ENCODE measurements at regions not wholly inside any gene's neighbourhood (a gene's known extent, or its start where the extent isn't known, plus 50 kb on each side); places are given as distances from the start of the nearest gene placed in this dataset.

- Histone ChIP-seq H3K36me3 (ENCODE audit: low read depth, low read length) (no peaks in the 10 kb centered on the region), H3K79me2 (ENCODE audit: low read length) (no peaks in the 10 kb centered on the region), H3K4me2 (ENCODE audit: low read length) (no peak overlapping the region), H3K27ac (ENCODE audit: low read length) (no peak overlapping the region), H3K4me1 (ENCODE audit: insufficient read depth, low read length) (no peaks in the 10 kb centered on the region), H3K9ac (ENCODE audit: low read length) (no peak overlapping the region), H3K9me3 (ENCODE audit: low read length) (no peaks in the 10 kb centered on the region), H2AFZ (ENCODE audit: low read length) (no peak overlapping the region), H4K20me1 (ENCODE audit: low read length) (no peaks in the 10 kb centered on the region), H3F3A (ENCODE audit: low read length, unreplicated experiment) (no peaks in the 10 kb centered on the region), H3K9me2 (replicated peaks; ENCODE audit: low read length) (no peaks in the 10 kb centered on the region), H3K27me3 (ENCODE audit: low read length) (no peaks in the 10 kb centered on the region), H3K4me3 (ENCODE audit: low read length) (no peak overlapping the region)
- DNase-seq (no peak), ATAC-seq (no peak)
- TF ChIP-seq CTCF (conservative IDR thresholded peaks at IDR 0.05; ENCODE audit: low read depth, low read length) = no peak
- TF ChIP-seq EZH2phosphoT487 (IDR thresholded peaks at IDR 0.05; ENCODE audit: borderline replicate concordance, low read length) = no peak
- TF ChIP-seq EZH2 (IDR thresholded peaks at IDR 0.05; ENCODE audit: low read length, unreplicated experiment) = no peak
- no TSS peak for BruUV-seq (replicated peaks)
- POLR2A ChIA-PET (ENCODE audit: unreplicated experiment) = no interaction called here
- intact Hi-C loops (cut with micrococcal nuclease) = no loop called here
- CTCF ChIA-PET = no interaction called here
Measured at GRCh38 chr12:93073324-93073723, 144.2 kb upstream of the EEA1 start.

GRCh38 chr12:93078059-93078458, 149.0 kb upstream of the EEA1 start:
- no TSS peak for BruUV-seq (replicated peaks)
- ATAC-seq (no peak), DNase-seq (no peak)
- H3K4me2 ChIP-seq (ENCODE audit: low read length) = no peak overlapping the region
- POLR2A ChIA-PET (ENCODE audit: unreplicated experiment) = interaction anchor here (0.7 kb wide), 1 partner anchor 12 kb away, joined by 6 read pairs; no protein-coding TSS in a partner anchor
- CTCF ChIA-PET = no interaction called here
- H3K9ac ChIP-seq (ENCODE audit: low read length) = no peak overlapping the region
- no peak overlapping the region for H2AFZ ChIP-seq (ENCODE audit: low read length)
- H3K9me2 ChIP-seq (replicated peaks; ENCODE audit: low read length) = no peaks in the 10 kb centered on the region
- H3K36me3 ChIP-seq (ENCODE audit: low read depth, low read length) = no peaks in the 10 kb centered on the region
- H3K27me3 ChIP-seq (ENCODE audit: low read length) = no peaks in the 10 kb centered on the region
- no peaks in the 10 kb centered on the region for H3K79me2 ChIP-seq (ENCODE audit: low read length)
- no peaks in the 10 kb centered on the region for H3F3A ChIP-seq (ENCODE audit: low read length, unreplicated experiment)
- no peaks in the 10 kb centered on the region for H3K9me3 ChIP-seq (ENCODE audit: low read length)
- H3K4me3 ChIP-seq (ENCODE audit: low read length) = no peak overlapping the region
- no peaks in the 10 kb centered on the region for H4K20me1 ChIP-seq (ENCODE audit: low read length)
- no peak overlapping the region for H3K27ac ChIP-seq (ENCODE audit: low read length)
- intact Hi-C loops (cut with micrococcal nuclease) = no loop called here
- TF ChIP-seq EZH2 (IDR thresholded peaks at IDR 0.05; ENCODE audit: low read length, unreplicated experiment) (no peak), EZH2phosphoT487 (IDR thresholded peaks at IDR 0.05; ENCODE audit: borderline replicate concordance, low read length) (no peak), CTCF (conservative IDR thresholded peaks at IDR 0.05; ENCODE audit: low read depth, low read length) (no peak)
- peaks cover 11% of the 10 kb centered on the region for H3K4me1 ChIP-seq (ENCODE audit: insufficient read depth, low read length)

- no peaks in the 10 kb centered on the region for H3K9me3 ChIP-seq (ENCODE audit: low read length)
- TF ChIP-seq CTCF (conservative IDR thresholded peaks at IDR 0.05; ENCODE audit: low read depth, low read length) (no peak), EZH2phosphoT487 (IDR thresholded peaks at IDR 0.05; ENCODE audit: borderline replicate concordance, low read length) (no peak), EZH2 (IDR thresholded peaks at IDR 0.05; ENCODE audit: low read length, unreplicated experiment) (no peak)
- H3K9ac ChIP-seq (ENCODE audit: low read length) = no peak overlapping the region
- no peaks in the 10 kb centered on the region for H4K20me1 ChIP-seq (ENCODE audit: low read length)
- POLR2A ChIA-PET (ENCODE audit: unreplicated experiment) = interaction anchor here (0.7 kb wide), 1 partner anchor 12 kb away, joined by 6 read pairs; no protein-coding TSS in a partner anchor
- intact Hi-C loops (cut with micrococcal nuclease) = no loop called here
- H3K36me3 ChIP-seq (ENCODE audit: low read depth, low read length) = no peaks in the 10 kb centered on the region
- DNase-seq = no peak
- no peaks in the 10 kb centered on the region for H3K9me2 ChIP-seq (replicated peaks; ENCODE audit: low read length)
- H3F3A ChIP-seq (ENCODE audit: low read length, unreplicated experiment) = no peaks in the 10 kb centered on the region
- no TSS peak for BruUV-seq (replicated peaks)
- no peak overlapping the region for H3K4me2 ChIP-seq (ENCODE audit: low read length)
- no peak overlapping the region for H3K4me3 ChIP-seq (ENCODE audit: low read length)
- no peak for ATAC-seq
- no peaks in the 10 kb centered on the region for H3K79me2 ChIP-seq (ENCODE audit: low read length)
- H3K27ac ChIP-seq (ENCODE audit: low read length) = no peak overlapping the region
- no peaks in the 10 kb centered on the region for H3K27me3 ChIP-seq (ENCODE audit: low read length)
- CTCF ChIA-PET = no interaction called here
- peaks cover 11% of the 10 kb centered on the region for H3K4me1 ChIP-seq (ENCODE audit: insufficient read depth, low read length)
- H2AFZ ChIP-seq (ENCODE audit: low read length) = no peak overlapping the region
Measured at GRCh38 chr12:93078577-93078976, 149.5 kb upstream of the EEA1 start.

All from PC-3 (cell line).